ENCODE measurements at regions not wholly inside any gene's neighbourhood (a gene's known extent, or its start where the extent isn't known, plus 50 kb on each side); places are given as distances from the start of the nearest gene placed in this dataset.

DNA sequence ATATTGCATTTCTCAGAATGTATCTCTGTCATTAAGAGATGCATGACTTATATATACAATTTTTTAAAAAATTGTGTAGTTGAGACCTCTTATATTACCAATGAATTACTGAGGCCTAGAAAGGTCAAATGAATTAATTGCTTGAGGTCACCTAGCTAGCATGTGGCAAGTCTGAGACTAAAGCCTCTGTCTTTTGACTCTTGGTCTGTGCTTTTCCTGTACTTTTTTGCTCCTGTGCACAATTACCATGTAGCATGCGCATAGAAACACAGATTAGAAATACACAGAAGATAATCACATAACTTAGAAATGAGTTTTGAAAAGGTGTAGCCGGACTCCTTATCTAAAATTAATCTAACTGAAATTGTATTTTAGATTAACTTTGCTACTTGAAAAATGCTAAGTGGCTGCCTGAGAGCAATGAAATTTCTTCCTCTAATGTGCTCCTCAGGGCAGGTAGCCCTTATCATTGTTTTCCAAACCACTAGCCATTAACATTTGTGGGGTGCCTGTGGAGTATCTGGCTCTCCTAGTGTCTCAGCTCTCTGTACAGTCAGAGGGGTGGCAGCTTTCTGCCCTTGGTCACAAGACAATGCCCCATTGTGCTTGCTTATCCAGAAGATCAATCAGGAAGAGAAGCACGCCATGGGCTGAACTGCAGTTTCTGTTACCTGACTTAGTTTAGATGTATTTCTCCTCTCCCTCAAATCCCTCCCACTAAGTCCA lies 119.6 kb downstream of the RFC3 start:
- intact Hi-C loops (cut with micrococcal nuclease) = no loop called here
- H3K79me2 ChIP-seq (ENCODE audit: insufficient read depth, low read length) = no peaks in the 10 kb centered on the region
- H4K20me1 ChIP-seq (ENCODE audit: insufficient read depth) = no peaks in the 10 kb centered on the region
- TF ChIP-seq JUND (IDR thresholded peaks at IDR 0.05) (no peak), SP1 (IDR thresholded peaks at IDR 0.05; ENCODE audit: low read depth) (no peak), ZFX (IDR thresholded peaks at IDR 0.05) (no peak), YY1 (IDR thresholded peaks at IDR 0.05; ENCODE audit: extremely low read depth, insufficient replicate concordance, low read depth, low read length) (no peak), RAD21 (IDR thresholded peaks at IDR 0.05; ENCODE audit: low read depth) (no peak), CBX3 (IDR thresholded peaks at IDR 0.05; ENCODE audit: low read depth) (no peak), SRF (IDR thresholded peaks at IDR 0.05; ENCODE audit: low read depth) (no peak), FOSL1 (IDR thresholded peaks at IDR 0.05; ENCODE audit: low read depth) (no peak), POLR2A (IDR thresholded peaks at IDR 0.05; ENCODE audit: borderline replicate concordance, extremely low read depth, insufficient read depth, insufficient read length) (no peak), EGR1 (IDR thresholded peaks at IDR 0.05; ENCODE audit: low read depth) (no peak), EZH2phosphoT487 (IDR thresholded peaks at IDR 0.05; ENCODE audit: borderline replicate concordance) (no peak), CEBPB (IDR thresholded peaks at IDR 0.05; ENCODE audit: low read depth) (no peak), TCF7L2 (IDR thresholded peaks at IDR 0.05; ENCODE audit: borderline replicate concordance, extremely low read depth, insufficient read depth, insufficient read length) (no peak), REST (IDR thresholded peaks at IDR 0.05; ENCODE audit: low read depth) (no peak), CTCF (IDR thresholded peaks at IDR 0.05 in 2 of 3, conservative IDR thresholded peaks at IDR 0.05 in 1 of 3; ENCODE audit: borderline replicate concordance in 1 of 3, insufficient read depth in 1 of 3, low read depth in 2 of 3, low read length in 2 of 3) (no peak)
- TF ChIP-seq, protein P1, sequence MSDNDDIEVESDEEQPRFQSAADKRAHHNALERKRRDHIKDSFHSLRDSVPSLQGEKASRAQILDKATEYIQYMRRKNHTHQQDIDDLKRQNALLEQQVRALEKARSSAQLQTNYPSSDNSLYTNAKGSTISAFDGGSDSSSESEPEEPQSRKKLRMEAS (IDR thresholded peaks at IDR 0.05) = no peak
- DNase-seq (ENCODE audit: low read depth, low spot score) = peak; percentile 38
- peak overlapping the region; percentile 31 for H3K4me2 ChIP-seq (ENCODE audit: low read length)
- H3K4me1 ChIP-seq (ENCODE audit: control insufficient read depth in 1 of 2, insufficient read depth in 2 of 2, low read length in 2 of 2) = peaks cover 3 to 22% of the 10 kb centered on the region in 2 experiments
- no peaks in the 10 kb centered on the region for H3K9me2 ChIP-seq (ENCODE audit: insufficient read depth)
- POLR2A ChIA-PET = no interaction called here
- RAD21 ChIA-PET (ENCODE audit: low non-redundant PET in 1 of 2, low total read pairs in 2 of 2, uncharacterized antibody in 2 of 2, unreplicated experiment in 2 of 2) = no interaction called here
- no TSS peak for BruUV-seq (replicated peaks)
- peak; percentile 91 for ATAC-seq
- no peaks in the 10 kb centered on the region for H3K36me3 ChIP-seq (ENCODE audit: control insufficient read depth in 1 of 2, insufficient read depth in 2 of 2, low read length in 2 of 2)
- H3K4me3 ChIP-seq (replicated peaks in 1 of 2; ENCODE audit: low read depth in 1 of 2, low read length in 2 of 2) = no peak overlapping the region
- H3K9ac ChIP-seq (ENCODE audit: low read length) = no peak overlapping the region
- H3K27me3 ChIP-seq (ENCODE audit: insufficient read depth, low read length) = no peaks in the 10 kb centered on the region
- no peaks in the 10 kb centered on the region for H3K9me3 ChIP-seq (ENCODE audit: control insufficient read depth in 1 of 2, insufficient read depth in 1 of 2, low read depth in 1 of 2, low read length in 2 of 2)
- CTCF ChIA-PET = no interaction called here
- no peak overlapping the region for H2AFZ ChIP-seq (ENCODE audit: low read depth, low read length, poor library complexity, severe bottlenecking)
- H3K27ac ChIP-seq (ENCODE audit: low read depth, low read length) = no peak overlapping the region
